OCI-LY7 (cell line): ENCODE measurements at regions not wholly inside any gene's neighbourhood (a gene's known extent, or its start where the extent isn't known, plus 50 kb on each side); places are given as distances from the start of the nearest gene placed in this dataset.

Experiments
- CTCF ChIP-seq: fragments of 200-600 bp; sonication (generic); conservative IDR thresholded peaks from 2 replicates; pipeline ENCODE4 v1.5.1; 2014; ENCODE audit warnings: mild to moderate bottlenecking, antibody characterized with exemption, low read length, moderate library complexity, mixed read lengths
- EZH2phosphoT487 ChIP-seq: fragments of 200-600 bp; sonication (generic); IDR thresholded peaks from 2 replicates; pipeline ENCODE4 v1.6.1; 2018; ENCODE audit warnings: low read depth, borderline replicate concordance, mild to moderate bottlenecking, mixed run types, antibody characterized with exemption, low read length, moderate library complexity, mixed read lengths

- no peak for TF ChIP-seq CTCF
- no peak for TF ChIP-seq EZH2phosphoT487
These were observed 1119.9 kb upstream of the AUTS2 start for GRCh38 chr7:68478326-68478725.
